ENCODE measurements at regions not wholly inside any gene's neighbourhood (a gene's known extent, or its start where the extent isn't known, plus 50 kb on each side); places are given as distances from the start of the nearest gene placed in this dataset.

DNA sequence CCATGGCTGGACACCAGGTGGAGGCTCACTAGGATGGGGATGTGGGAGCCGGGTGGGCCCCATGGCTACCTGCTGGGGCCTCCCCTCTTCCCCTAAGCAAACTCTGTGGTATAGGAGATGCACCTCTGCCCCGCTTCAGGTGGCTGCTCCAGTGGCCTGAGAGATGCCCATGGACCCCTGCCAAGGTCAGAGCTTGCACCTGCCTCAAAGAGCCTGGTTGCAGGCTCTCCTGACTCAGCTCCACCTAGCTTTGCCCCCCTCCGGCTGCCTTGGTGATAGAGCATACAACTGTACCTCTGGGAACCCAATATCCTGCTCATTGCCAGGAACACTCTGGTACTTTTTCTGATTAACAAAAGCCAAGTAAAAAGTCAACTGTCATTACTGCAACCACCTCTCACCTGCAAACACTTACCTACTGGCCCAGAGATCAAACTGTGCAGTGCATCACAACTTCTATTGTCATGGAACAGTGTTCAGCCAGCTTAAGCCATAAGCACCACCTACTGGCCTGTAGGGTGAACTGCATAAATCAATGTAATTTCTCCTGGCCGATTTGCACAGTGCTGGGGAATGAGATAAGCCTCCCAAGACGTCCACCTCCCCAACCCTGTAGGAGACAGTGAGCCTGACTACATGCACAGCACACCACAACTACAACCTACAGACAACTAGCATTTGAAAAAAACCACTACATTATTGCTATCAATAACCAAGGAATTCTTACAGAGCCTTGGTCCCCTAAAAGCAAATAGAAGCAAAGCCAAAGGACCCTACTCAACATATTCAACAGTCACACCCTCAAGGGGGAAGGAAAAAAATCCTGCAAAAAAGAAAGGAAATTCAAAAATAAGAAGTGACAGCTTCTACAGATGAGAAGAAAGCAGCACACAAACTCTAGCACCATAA lies 352.4 kb upstream of the ARHGEF26 start:
- no peak overlapping the region for H3K4me2 ChIP-seq (ENCODE audit: extremely low read depth, insufficient read depth, low read length)
- H3K27me3 ChIP-seq (ENCODE audit: control insufficient read depth, insufficient read depth, low read length), result no peaks in the 10 kb centered on the region
- H3K9me3 ChIP-seq (ENCODE audit: control insufficient read depth, insufficient read depth, low read depth, low read length), result no peaks in the 10 kb centered on the region
- H3K36me3 ChIP-seq (ENCODE audit: control insufficient read depth, insufficient read depth, low read length), result no peaks in the 10 kb centered on the region
- H4K20me1 ChIP-seq (ENCODE audit: control insufficient read depth, extremely low read depth, insufficient read depth, low read length), result no peaks in the 10 kb centered on the region
- peak; percentile 52 to 75 for DNase-seq (ENCODE audit: low read depth in 2 of 2)
- H3K4me3 ChIP-seq (replicated peaks in 1 of 4; ENCODE audit: control extremely low read depth in 1 of 4, insufficient read depth in 1 of 4, low read depth in 3 of 4, low read length in 4 of 4), result no peak overlapping the region
- H3K27ac ChIP-seq (ENCODE audit: insufficient read depth, low read length), result no peak overlapping the region
- no peak overlapping the region for H2AFZ ChIP-seq (ENCODE audit: low read length)
- no peaks in the 10 kb centered on the region for H3K79me2 ChIP-seq (ENCODE audit: control insufficient read depth, insufficient read depth, low read length)
- H3K9ac ChIP-seq (ENCODE audit: insufficient read depth, low read length), result no peak overlapping the region
- TF ChIP-seq, protein P1, sequence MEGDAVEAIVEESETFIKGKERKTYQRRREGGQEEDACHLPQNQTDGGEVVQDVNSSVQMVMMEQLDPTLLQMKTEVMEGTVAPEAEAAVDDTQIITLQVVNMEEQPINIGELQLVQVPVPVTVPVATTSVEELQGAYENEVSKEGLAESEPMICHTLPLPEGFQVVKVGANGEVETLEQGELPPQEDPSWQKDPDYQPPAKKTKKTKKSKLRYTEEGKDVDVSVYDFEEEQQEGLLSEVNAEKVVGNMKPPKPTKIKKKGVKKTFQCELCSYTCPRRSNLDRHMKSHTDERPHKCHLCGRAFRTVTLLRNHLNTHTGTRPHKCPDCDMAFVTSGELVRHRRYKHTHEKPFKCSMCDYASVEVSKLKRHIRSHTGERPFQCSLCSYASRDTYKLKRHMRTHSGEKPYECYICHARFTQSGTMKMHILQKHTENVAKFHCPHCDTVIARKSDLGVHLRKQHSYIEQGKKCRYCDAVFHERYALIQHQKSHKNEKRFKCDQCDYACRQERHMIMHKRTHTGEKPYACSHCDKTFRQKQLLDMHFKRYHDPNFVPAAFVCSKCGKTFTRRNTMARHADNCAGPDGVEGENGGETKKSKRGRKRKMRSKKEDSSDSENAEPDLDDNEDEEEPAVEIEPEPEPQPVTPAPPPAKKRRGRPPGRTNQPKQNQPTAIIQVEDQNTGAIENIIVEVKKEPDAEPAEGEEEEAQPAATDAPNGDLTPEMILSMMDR (conservative IDR thresholded peaks at IDR 0.05 in 1 of 2, IDR thresholded peaks at IDR 0.05 in 1 of 2; ENCODE audit: low read depth in 1 of 2, low read length in 2 of 2), result peak; percentile 95 to 96
- TF ChIP-seq EZH2 (IDR thresholded peaks at IDR 0.05; ENCODE audit: low read length, missing control alignments), result no peak
- H3K4me1 ChIP-seq (ENCODE audit: control insufficient read depth, extremely low read depth, insufficient read depth, low read length), result no peaks in the 10 kb centered on the region

DNA sequence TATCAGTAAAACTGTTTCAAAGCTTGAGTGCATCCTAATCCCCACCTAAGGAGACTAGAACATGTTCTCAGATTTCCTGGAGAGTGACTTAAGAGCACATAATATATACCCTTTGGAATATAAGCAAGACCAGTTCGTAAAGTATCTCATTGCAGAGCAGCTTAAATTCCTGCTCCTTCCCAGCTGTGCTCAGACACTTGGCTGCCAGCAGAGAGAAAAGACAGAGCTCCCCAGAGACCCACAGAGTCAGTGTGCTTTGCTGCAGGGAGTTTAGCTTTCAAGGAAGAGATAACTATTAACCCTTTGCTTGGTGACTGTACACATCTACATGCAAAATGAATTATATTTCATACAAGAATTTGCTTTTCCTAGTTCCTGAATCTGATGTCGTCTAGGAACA lies 338.1 kb upstream of the ARHGEF26 start:
- H4K20me1 ChIP-seq (ENCODE audit: control insufficient read depth, extremely low read depth, insufficient read depth, low read length), result no peaks in the 10 kb centered on the region
- H3K27ac ChIP-seq (ENCODE audit: insufficient read depth, low read length), result no peak overlapping the region
- no peak overlapping the region for H3K4me3 ChIP-seq (replicated peaks in 1 of 4; ENCODE audit: control extremely low read depth in 1 of 4, insufficient read depth in 1 of 4, low read depth in 3 of 4, low read length in 4 of 4)
- no peak overlapping the region for H3K9ac ChIP-seq (ENCODE audit: insufficient read depth, low read length)
- no peaks in the 10 kb centered on the region for H3K9me3 ChIP-seq (ENCODE audit: control insufficient read depth, insufficient read depth, low read depth, low read length)
- H2AFZ ChIP-seq (ENCODE audit: low read length), result no peak overlapping the region
- no peak overlapping the region for H3K4me2 ChIP-seq (ENCODE audit: extremely low read depth, insufficient read depth, low read length)
- no peaks in the 10 kb centered on the region for H3K4me1 ChIP-seq (ENCODE audit: control insufficient read depth, extremely low read depth, insufficient read depth, low read length)
- peak in 1 of 2 donors; percentile 31 for DNase-seq (ENCODE audit: low read depth in 2 of 2)
- TF ChIP-seq, protein P1 (conservative IDR thresholded peaks at IDR 0.05 in 1 of 2, IDR thresholded peaks at IDR 0.05 in 1 of 2; ENCODE audit: low read depth in 1 of 2, low read length in 2 of 2), result no peak
- no peak for TF ChIP-seq EZH2 (IDR thresholded peaks at IDR 0.05; ENCODE audit: low read length, missing control alignments)
- H3K36me3 ChIP-seq (ENCODE audit: control insufficient read depth, insufficient read depth, low read length), result no peaks in the 10 kb centered on the region
- H3K79me2 ChIP-seq (ENCODE audit: control insufficient read depth, insufficient read depth, low read length), result no peaks in the 10 kb centered on the region
- no peaks in the 10 kb centered on the region for H3K27me3 ChIP-seq (ENCODE audit: control insufficient read depth, insufficient read depth, low read length)

DNA sequence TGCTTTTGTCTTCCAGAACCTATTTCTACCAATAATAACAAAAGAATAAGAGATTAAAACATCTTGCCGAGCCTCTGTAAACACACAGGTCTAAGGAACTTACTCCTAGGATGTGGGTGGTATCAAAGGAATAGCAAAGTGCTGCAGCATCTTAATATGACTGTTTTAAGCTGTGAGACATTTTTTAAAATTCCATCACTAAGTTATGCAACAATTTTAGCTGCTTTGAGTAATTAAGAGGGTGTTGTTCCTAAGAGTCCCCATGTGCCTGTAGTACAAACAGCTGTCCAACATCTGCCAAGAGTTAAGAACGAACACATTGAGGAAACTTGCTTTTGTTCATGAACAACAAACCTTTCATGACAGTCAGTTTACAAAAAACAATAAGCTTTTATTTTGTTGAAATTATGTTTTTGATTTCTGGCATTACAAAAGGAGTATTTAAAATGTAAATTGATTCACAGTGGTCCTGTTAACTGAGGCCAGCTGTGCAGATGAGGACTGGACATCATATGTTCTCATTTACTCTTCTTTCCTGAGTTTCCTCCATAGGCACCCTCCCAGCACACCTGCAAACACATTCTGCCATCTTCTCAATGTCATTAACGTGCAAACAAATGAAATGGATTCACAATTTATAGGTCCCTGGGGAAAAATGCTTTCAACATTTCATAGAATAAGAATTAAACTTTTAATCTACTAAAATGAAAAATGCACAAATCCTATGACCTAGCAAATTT lies 337.3 kb upstream of the ARHGEF26 start:
- no peak overlapping the region for H3K27ac ChIP-seq (ENCODE audit: insufficient read depth, low read length)
- H2AFZ ChIP-seq (ENCODE audit: low read length), result no peak overlapping the region
- H3K9me3 ChIP-seq (ENCODE audit: control insufficient read depth, insufficient read depth, low read depth, low read length), result no peaks in the 10 kb centered on the region
- H3K9ac ChIP-seq (ENCODE audit: insufficient read depth, low read length), result no peak overlapping the region
- H3K79me2 ChIP-seq (ENCODE audit: control insufficient read depth, insufficient read depth, low read length), result no peaks in the 10 kb centered on the region
- no peaks in the 10 kb centered on the region for H4K20me1 ChIP-seq (ENCODE audit: control insufficient read depth, extremely low read depth, insufficient read depth, low read length)
- H3K27me3 ChIP-seq (ENCODE audit: control insufficient read depth, insufficient read depth, low read length), result no peaks in the 10 kb centered on the region
- no peaks in the 10 kb centered on the region for H3K36me3 ChIP-seq (ENCODE audit: control insufficient read depth, insufficient read depth, low read length)
- no peaks in the 10 kb centered on the region for H3K4me1 ChIP-seq (ENCODE audit: control insufficient read depth, extremely low read depth, insufficient read depth, low read length)
- TF ChIP-seq, protein P1 (conservative IDR thresholded peaks at IDR 0.05 in 1 of 2, IDR thresholded peaks at IDR 0.05 in 1 of 2; ENCODE audit: low read depth in 1 of 2, low read length in 2 of 2), result no peak
- TF ChIP-seq EZH2 (IDR thresholded peaks at IDR 0.05; ENCODE audit: low read length, missing control alignments), result no peak
- DNase-seq (ENCODE audit: low read depth in 2 of 2), result peak in 1 of 2 donors; percentile 8
- H3K4me2 ChIP-seq (ENCODE audit: extremely low read depth, insufficient read depth, low read length), result no peak overlapping the region
- H3K4me3 ChIP-seq (replicated peaks in 1 of 4; ENCODE audit: control extremely low read depth in 1 of 4, insufficient read depth in 1 of 4, low read depth in 3 of 4, low read length in 4 of 4), result no peak overlapping the region

Data from fibroblast of lung (primary cell).